ENCODE measurements at regions not wholly inside any gene's neighbourhood (a gene's known extent, or its start where the extent isn't known, plus 50 kb on each side); places are given as distances from the start of the nearest gene placed in this dataset.
"Not testable (repeated sequence)": the region's sequence is repeated elsewhere in the genome, so short reads cannot be mapped to it uniquely, and the experiment has no call there.

GRCh38 chr7:106522696-106523095, 138.3 kb downstream of the CCDC71L start:
- DNase-seq, result no peak

- no peak for DNase-seq
Observed at GRCh38 chr7:106521541-106521940, 139.4 kb downstream of the CCDC71L start.

GRCh38 chr7:106520962-106521514, 139.9 kb downstream of the CCDC71L start:
- DNase-seq, result no peak

- DNase-seq, result no peak
Observed at GRCh38 chr7:106518967-106519366, 142.0 kb downstream of the CCDC71L start.

GRCh38 chr7:106518239-106518638, 142.7 kb downstream of the CCDC71L start:
- no peak for DNase-seq

GRCh38 chr7:106517508-106517907, 143.4 kb downstream of the CCDC71L start:
- DNase-seq, result no peak

- no peak for DNase-seq
Observed at GRCh38 chr7:106515321-106515720, 145.6 kb downstream of the CCDC71L start.

- DNase-seq, result no peak
Observed at GRCh38 chr7:106514881-106515280, 146.1 kb downstream of the CCDC71L start.

- DNase-seq, result no peak
Observed at GRCh38 chr7:106512217-106512616, 148.7 kb downstream of the CCDC71L start.

- no peak for DNase-seq
Observed at GRCh38 chr7:106504645-106505044, 156.3 kb downstream of the CCDC71L start.

- no peak for DNase-seq
Observed at GRCh38 chr7:106504207-106504606, 156.8 kb downstream of the CCDC71L start.

GRCh38 chr7:106503626-106504025, 157.3 kb downstream of the CCDC71L start:
- DNase-seq, result no peak

GRCh38 chr7:106501605-106502580, 159.1 kb downstream of the CCDC71L start:
- DNase-seq, result no peak

- DNase-seq, result no peak
Observed at GRCh38 chr7:106499897-106500296, 161.1 kb downstream of the CCDC71L start.

- not testable (repeated sequence) for DNase-seq
Observed at GRCh38 chr7:106498005-106498404, 163.0 kb downstream of the CCDC71L start.

- no peak for DNase-seq
Observed at GRCh38 chr7:106493041-106493731, 167.8 kb downstream of the CCDC71L start.

GRCh38 chr7:106488465-106488864, 172.5 kb downstream of the CCDC71L start:
- no peak for DNase-seq

GRCh38 chr7:106487892-106488291, 173.1 kb downstream of the CCDC71L start:
- no peak for DNase-seq

- DNase-seq, result no peak
Observed at GRCh38 chr7:106486331-106486730, 174.6 kb downstream of the CCDC71L start.

GRCh38 chr7:106485919-106486318, 175.0 kb downstream of the CCDC71L start:
- no peak for DNase-seq

- DNase-seq, result no peak
Observed at GRCh38 chr7:106485031-106485551, 175.9 kb downstream of the CCDC71L start.

GRCh38 chr7:106484562-106484961, 176.4 kb downstream of the CCDC71L start:
- no peak for DNase-seq

- DNase-seq, result no peak
Observed at GRCh38 chr7:106482091-106482490, 178.9 kb downstream of the CCDC71L start.

All from activated CD4-positive, alpha-beta T cell treated with anti-CD3 and anti-CD28 coated beads, Interleukin-2, amount 50 U/mL, for 4 hours (primary cell).